ENCODE measurements at regions not wholly inside any gene's neighbourhood (a gene's known extent, or its start where the extent isn't known, plus 50 kb on each side); places are given as distances from the start of the nearest gene placed in this dataset.

- no peak overlapping the region for H2BK15ac ChIP-seq (ENCODE audit: low read depth, low read length)
- Mint-ChIP-seq H3K36me3 (ENCODE audit: insufficient read depth in 1 of 3, low read depth in 3 of 3) (peaks cover 0 to 11% (median 0%) of the 10 kb centered on the region in 3 experiments; a peak in 2 of 7 replicates), H3K4me3 (no peak overlapping the region), H3K9me3 (no peaks in the 10 kb centered on the region), H3K27ac (no peak overlapping the region), H3K27me3 (ENCODE audit: low read depth) (no peaks in the 10 kb centered on the region), H3K4me1 (no peaks in the 10 kb centered on the region)
- H3K9ac ChIP-seq (ENCODE audit: extremely low read depth, insufficient read length, low read length), result no peak overlapping the region
- H3K27me3 ChIP-seq (ENCODE audit: insufficient read depth, low read length), result no peaks in the 10 kb centered on the region
- H3K4me2 ChIP-seq (ENCODE audit: insufficient read depth, insufficient read length, low read length), result no peak overlapping the region
- no peak overlapping the region for H4K5ac ChIP-seq (ENCODE audit: insufficient read length, low read depth, low read length)
- H3K23me2 ChIP-seq (ENCODE audit: insufficient read length, low read depth, low read length, poor library complexity, severe bottlenecking), result no peaks in the 10 kb centered on the region
- no peaks in the 10 kb centered on the region for H3K79me1 ChIP-seq (ENCODE audit: insufficient read depth, low read depth, low read length, poor library complexity, severe bottlenecking)
- no peaks in the 10 kb centered on the region for H3K9me3 ChIP-seq (ENCODE audit: control insufficient read depth, low read depth, low read length)
- no peak overlapping the region for H4K8ac ChIP-seq (replicated peaks; ENCODE audit: insufficient read length, low read depth, low read length)
- H3K56ac ChIP-seq (ENCODE audit: insufficient read length, low read depth, low read length), result no peak overlapping the region
- no peak overlapping the region for H3K18ac ChIP-seq (ENCODE audit: insufficient read length, low read depth, low read length)
- H3K79me2 ChIP-seq (ENCODE audit: insufficient read depth, low read length), result no peaks in the 10 kb centered on the region; the same call in 1 of the 2 replicates
- no peak overlapping the region for H3K4ac ChIP-seq (ENCODE audit: low read depth, low read length)
- no peaks in the 10 kb centered on the region for H3K4me1 ChIP-seq (ENCODE audit: insufficient read depth, low read length)
- no peak overlapping the region for H2AFZ ChIP-seq (ENCODE audit: low read length)
- no peak overlapping the region for H4K91ac ChIP-seq (ENCODE audit: insufficient read length, low read depth, low read length)
- no CpG with 5 or more reads among the region's 3 CpGs for WGBS (ENCODE audit: extremely low coverage, insufficient read length, low lambda C conversion rate)
- H3K27ac ChIP-seq (ENCODE audit: insufficient read length, low read depth, low read length), result no peak overlapping the region
- TF ChIP-seq CTCF (conservative IDR thresholded peaks at IDR 0.05), result no peak
- no peak overlapping the region for H2BK20ac ChIP-seq (ENCODE audit: low read depth, low read length, poor library complexity, severe bottlenecking)
- H2BK120ac ChIP-seq (ENCODE audit: low read depth, low read length, poor library complexity, severe bottlenecking), result no peak overlapping the region
- H2BK5ac ChIP-seq (ENCODE audit: insufficient read length, low read length), result no peak overlapping the region
- no peak overlapping the region for H3K23ac ChIP-seq (ENCODE audit: insufficient read length, low read depth, low read length)
- no peak overlapping the region for H3T11ph ChIP-seq (ENCODE audit: low read length)
- no peak overlapping the region for H2BK12ac ChIP-seq (ENCODE audit: insufficient read length, low read depth, low read length)
- no peak for DNase-seq
- H4K20me1 ChIP-seq (ENCODE audit: control insufficient read depth, insufficient read depth, insufficient read length), result no peaks in the 10 kb centered on the region
- no peak overlapping the region for H3K14ac ChIP-seq (ENCODE audit: insufficient read depth, low read length)
- no peak overlapping the region for H2AK5ac ChIP-seq (ENCODE audit: insufficient read length, low read length)
Measured at GRCh38 chr3:18079062-18079461, 336.6 kb upstream of the TBC1D5 start.
